ENCODE measurements at regions not wholly inside any gene's neighbourhood (a gene's known extent, or its start where the extent isn't known, plus 50 kb on each side); places are given as distances from the start of the nearest gene placed in this dataset.

GRCh38 chr14:71466251-71466650, 466.0 kb upstream of the RGS6 start:
- peaks cover 17% of the 10 kb centered on the region for H3K79me2 ChIP-seq (ENCODE audit: insufficient read depth, low read length)
- Mint-ChIP-seq H3K4me1 (ENCODE audit: low read depth, unreplicated experiment) (peaks cover 1% of the 10 kb centered on the region), H3K36me3 (ENCODE audit: low read depth, unreplicated experiment) (peaks cover 15% of the 10 kb centered on the region), H3K27me3 (ENCODE audit: low read depth, unreplicated experiment) (no peaks in the 10 kb centered on the region), H3K27ac (ENCODE audit: unreplicated experiment) (no peak overlapping the region), H3K4me3 (ENCODE audit: unreplicated experiment) (no peak overlapping the region), H3K9me3 (ENCODE audit: unreplicated experiment) (peaks cover 9% of the 10 kb centered on the region)
- H3K9me3 ChIP-seq (ENCODE audit: insufficient read depth, low read depth, low read length) = peaks cover 5% of the 10 kb centered on the region
- no peak overlapping the region for H3K27ac ChIP-seq (ENCODE audit: low read depth, low read length)
- no peak overlapping the region for H3K4me2 ChIP-seq (ENCODE audit: low read length)
- no peaks in the 10 kb centered on the region for H3K27me3 ChIP-seq (ENCODE audit: insufficient read depth, low read length)
- H2AFZ ChIP-seq (ENCODE audit: low read depth, low read length) = no peak overlapping the region
- H3K4me1 ChIP-seq (ENCODE audit: insufficient read depth, low read length) = peaks cover 7% of the 10 kb centered on the region
- TF ChIP-seq CTCF (IDR thresholded peaks at IDR 0.05; ENCODE audit: insufficient read depth, low read depth, low read length) (no peak), EZH2 (IDR thresholded peaks at IDR 0.05; ENCODE audit: insufficient read depth, low read length) (no peak)
- no peak for DNase-seq (ENCODE audit: low read depth)
- peaks cover under 1% of the 10 kb centered on the region for H4K20me1 ChIP-seq (ENCODE audit: insufficient read depth, low read length)
- no peak for FAIRE-seq
- H3K4me3 ChIP-seq (ENCODE audit: insufficient read depth, low read depth, low read length) = no peak overlapping the region
- H3K36me3 ChIP-seq (ENCODE audit: insufficient read depth, low read length) = no peaks in the 10 kb centered on the region
- no peak overlapping the region for H3K9ac ChIP-seq (ENCODE audit: low read length)

- DNase-seq (ENCODE audit: low read depth) (no peak), FAIRE-seq (no peak)
- Mint-ChIP-seq H3K4me3 (ENCODE audit: unreplicated experiment) (no peak overlapping the region), H3K4me1 (ENCODE audit: low read depth, unreplicated experiment) (peaks cover 1% of the 10 kb centered on the region), H3K36me3 (ENCODE audit: low read depth, unreplicated experiment) (peaks cover 11% of the 10 kb centered on the region), H3K27me3 (ENCODE audit: low read depth, unreplicated experiment) (no peaks in the 10 kb centered on the region), H3K9me3 (ENCODE audit: unreplicated experiment) (peaks cover 9% of the 10 kb centered on the region), H3K27ac (ENCODE audit: unreplicated experiment) (no peak overlapping the region)
- Histone ChIP-seq H3K79me2 (ENCODE audit: insufficient read depth, low read length) (peaks cover 21% of the 10 kb centered on the region), H3K4me1 (ENCODE audit: insufficient read depth, low read length) (peaks cover 7% of the 10 kb centered on the region), H3K9ac (ENCODE audit: low read length) (no peak overlapping the region), H3K4me3 (ENCODE audit: insufficient read depth, low read depth, low read length) (no peak overlapping the region), H4K20me1 (ENCODE audit: insufficient read depth, low read length) (peaks cover 6% of the 10 kb centered on the region), H3K27me3 (ENCODE audit: insufficient read depth, low read length) (no peaks in the 10 kb centered on the region), H3K27ac (ENCODE audit: low read depth, low read length) (no peak overlapping the region), H3K9me3 (ENCODE audit: insufficient read depth, low read depth, low read length) (peaks cover 5% of the 10 kb centered on the region), H3K36me3 (ENCODE audit: insufficient read depth, low read length) (no peaks in the 10 kb centered on the region), H3K4me2 (ENCODE audit: low read length) (no peak overlapping the region), H2AFZ (ENCODE audit: low read depth, low read length) (no peak overlapping the region)
- TF ChIP-seq CTCF (IDR thresholded peaks at IDR 0.05; ENCODE audit: insufficient read depth, low read depth, low read length) (no peak), EZH2 (IDR thresholded peaks at IDR 0.05; ENCODE audit: insufficient read depth, low read length) (no peak)
Observed at GRCh38 chr14:71466946-71467345, 465.3 kb upstream of the RGS6 start.

GRCh38 chr14:71467361-71467811, 464.8 kb upstream of the RGS6 start:
- DNase-seq (ENCODE audit: low read depth) = peak; percentile 37
- TF ChIP-seq CTCF (IDR thresholded peaks at IDR 0.05; ENCODE audit: insufficient read depth, low read depth, low read length) = no peak
- no peak for TF ChIP-seq EZH2 (IDR thresholded peaks at IDR 0.05; ENCODE audit: insufficient read depth, low read length)
- no peaks in the 10 kb centered on the region for H3K36me3 ChIP-seq (ENCODE audit: insufficient read depth, low read length)
- H3K4me2 ChIP-seq (ENCODE audit: low read length) = no peak overlapping the region
- no peak overlapping the region for H3K27ac Mint-ChIP-seq (ENCODE audit: unreplicated experiment)
- H3K9me3 Mint-ChIP-seq (ENCODE audit: unreplicated experiment) = peaks cover 9% of the 10 kb centered on the region
- FAIRE-seq = no peak
- no peaks in the 10 kb centered on the region for H3K27me3 ChIP-seq (ENCODE audit: insufficient read depth, low read length)
- no peak overlapping the region for H3K4me3 Mint-ChIP-seq (ENCODE audit: unreplicated experiment)
- H3K4me1 Mint-ChIP-seq (ENCODE audit: low read depth, unreplicated experiment) = peaks cover 1% of the 10 kb centered on the region
- peaks cover 5% of the 10 kb centered on the region for H3K9me3 ChIP-seq (ENCODE audit: insufficient read depth, low read depth, low read length)
- peaks cover 25% of the 10 kb centered on the region for H3K79me2 ChIP-seq (ENCODE audit: insufficient read depth, low read length)
- H3K36me3 Mint-ChIP-seq (ENCODE audit: low read depth, unreplicated experiment) = peaks cover 11% of the 10 kb centered on the region
- H3K27me3 Mint-ChIP-seq (ENCODE audit: low read depth, unreplicated experiment) = no peaks in the 10 kb centered on the region
- peaks cover 7% of the 10 kb centered on the region for H3K4me1 ChIP-seq (ENCODE audit: insufficient read depth, low read length)
- H4K20me1 ChIP-seq (ENCODE audit: insufficient read depth, low read length) = peaks cover 6% of the 10 kb centered on the region
- peak overlapping the region; percentile 26 for H3K27ac ChIP-seq (ENCODE audit: low read depth, low read length)
- H3K9ac ChIP-seq (ENCODE audit: low read length) = no peak overlapping the region
- H2AFZ ChIP-seq (ENCODE audit: low read depth, low read length) = no peak overlapping the region
- H3K4me3 ChIP-seq (ENCODE audit: insufficient read depth, low read depth, low read length) = no peak overlapping the region
